Heart left ventricle (tissue), 13 donors: ENCODE measurements at regions not wholly inside any gene's neighbourhood (a gene's known extent, or its start where the extent isn't known, plus 50 kb on each side); places are given as distances from the start of the nearest gene placed in this dataset.

Experiments used
- POLR2A ChIP-seq, 2 donors: fragments of 450-650 bp; IDR thresholded peaks; one replicate each; pipeline ENCODE4 v1.6.1; 2017; ENCODE audit warnings: antibody characterized with exemption in 2 of 2, mild to moderate bottlenecking in 2 of 2, moderate library complexity in 2 of 2
- TF ChIP-seq, protein P1 (sequence below), 12 donors: fragments of 200-600 bp; sonication (generic) in 4 of 12; IDR thresholded peaks; one replicate each; pipeline versions ENCODE4 v1.5.0 to v1.8.0; 2018 to 2022; ENCODE audit warnings: antibody characterized with exemption in 12 of 12, mild to moderate bottlenecking in 5 of 12
- donor health status: ischemic (EF 13 %, LVEDD 7.1; RV severe dilation, severe dysfunction).
- donor health status: DM: no; HTN: yes; CAD: no.
- donor health status: DM: no; HTN: no; CAD: no.
- donor health status: ischemic (EF 25% LVEDD 6.9; RV normal size, moderate dysfunction).
- donor health status: ischemic (EF 25% LVEDD 5.7; RV mildly dilated, moderate dysfunction).
- donor health status: ischemic (EF 35%, LVEDD 5.7; RV mildly dilated, moderate dysfunction).
- donor health status: nonischemic (EF 11% LVEDD 7.7; RV severe dilation, severe dysfunction).
- donor health status: DM: yes; HTN: yes; CAD: no.
- donor health status: PGD.
- donor health status: ischemic (EF 29% LVEDD 5.4; RV normal size, mild dysfunction).
- donor health status: nonischemic (EF 23%, LVEDD 6.1; RV moderate dilation, normal function).

GRCh38 chr1:230568008-230568407 lies 74.3 kb upstream of the COG2 start:
- TF ChIP-seq, protein P1, sequence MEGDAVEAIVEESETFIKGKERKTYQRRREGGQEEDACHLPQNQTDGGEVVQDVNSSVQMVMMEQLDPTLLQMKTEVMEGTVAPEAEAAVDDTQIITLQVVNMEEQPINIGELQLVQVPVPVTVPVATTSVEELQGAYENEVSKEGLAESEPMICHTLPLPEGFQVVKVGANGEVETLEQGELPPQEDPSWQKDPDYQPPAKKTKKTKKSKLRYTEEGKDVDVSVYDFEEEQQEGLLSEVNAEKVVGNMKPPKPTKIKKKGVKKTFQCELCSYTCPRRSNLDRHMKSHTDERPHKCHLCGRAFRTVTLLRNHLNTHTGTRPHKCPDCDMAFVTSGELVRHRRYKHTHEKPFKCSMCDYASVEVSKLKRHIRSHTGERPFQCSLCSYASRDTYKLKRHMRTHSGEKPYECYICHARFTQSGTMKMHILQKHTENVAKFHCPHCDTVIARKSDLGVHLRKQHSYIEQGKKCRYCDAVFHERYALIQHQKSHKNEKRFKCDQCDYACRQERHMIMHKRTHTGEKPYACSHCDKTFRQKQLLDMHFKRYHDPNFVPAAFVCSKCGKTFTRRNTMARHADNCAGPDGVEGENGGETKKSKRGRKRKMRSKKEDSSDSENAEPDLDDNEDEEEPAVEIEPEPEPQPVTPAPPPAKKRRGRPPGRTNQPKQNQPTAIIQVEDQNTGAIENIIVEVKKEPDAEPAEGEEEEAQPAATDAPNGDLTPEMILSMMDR (IDR thresholded peaks at IDR 0.05): no peak
- TF ChIP-seq POLR2A (IDR thresholded peaks at IDR 0.05): no peak
